ENCODE measurements at regions not wholly inside any gene's neighbourhood (a gene's known extent, or its start where the extent isn't known, plus 50 kb on each side); places are given as distances from the start of the nearest gene placed in this dataset.

DNA sequence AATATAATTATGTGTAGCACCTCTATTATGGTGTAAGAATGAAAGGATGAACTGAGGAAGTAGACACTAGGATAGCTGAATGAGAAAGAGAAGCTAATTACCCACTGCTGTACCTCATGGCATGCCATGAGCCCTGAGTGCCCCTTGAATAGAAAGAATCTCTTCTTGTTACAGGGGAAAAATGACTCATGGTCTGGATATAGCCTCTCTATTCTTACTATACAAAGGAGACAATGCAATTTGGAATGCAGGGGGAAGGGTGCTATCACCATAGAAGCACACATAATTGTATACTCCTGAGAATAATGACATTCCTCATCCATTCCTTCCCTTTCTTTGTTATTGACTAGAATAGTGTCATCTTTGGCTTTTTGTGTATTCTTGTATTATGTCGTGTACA, 385.2 kb downstream of the CDH7 start:
- Histone ChIP-seq H3K4me3 (ENCODE audit: low read depth, low read length) (no peak overlapping the region), H3K36me3 (ENCODE audit: control insufficient read depth, insufficient read depth, low read length) (no peaks in the 10 kb centered on the region), H3K27me3 (ENCODE audit: control insufficient read depth, insufficient read depth, low read length) (no peaks in the 10 kb centered on the region)
- no peak for FAIRE-seq
- TF ChIP-seq, protein P1, sequence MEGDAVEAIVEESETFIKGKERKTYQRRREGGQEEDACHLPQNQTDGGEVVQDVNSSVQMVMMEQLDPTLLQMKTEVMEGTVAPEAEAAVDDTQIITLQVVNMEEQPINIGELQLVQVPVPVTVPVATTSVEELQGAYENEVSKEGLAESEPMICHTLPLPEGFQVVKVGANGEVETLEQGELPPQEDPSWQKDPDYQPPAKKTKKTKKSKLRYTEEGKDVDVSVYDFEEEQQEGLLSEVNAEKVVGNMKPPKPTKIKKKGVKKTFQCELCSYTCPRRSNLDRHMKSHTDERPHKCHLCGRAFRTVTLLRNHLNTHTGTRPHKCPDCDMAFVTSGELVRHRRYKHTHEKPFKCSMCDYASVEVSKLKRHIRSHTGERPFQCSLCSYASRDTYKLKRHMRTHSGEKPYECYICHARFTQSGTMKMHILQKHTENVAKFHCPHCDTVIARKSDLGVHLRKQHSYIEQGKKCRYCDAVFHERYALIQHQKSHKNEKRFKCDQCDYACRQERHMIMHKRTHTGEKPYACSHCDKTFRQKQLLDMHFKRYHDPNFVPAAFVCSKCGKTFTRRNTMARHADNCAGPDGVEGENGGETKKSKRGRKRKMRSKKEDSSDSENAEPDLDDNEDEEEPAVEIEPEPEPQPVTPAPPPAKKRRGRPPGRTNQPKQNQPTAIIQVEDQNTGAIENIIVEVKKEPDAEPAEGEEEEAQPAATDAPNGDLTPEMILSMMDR (IDR thresholded peaks at IDR 0.05; ENCODE audit: insufficient read depth, low read length, severe bottlenecking), result no peak
- no peak for DNase-seq (ENCODE audit: low read depth)

DNA sequence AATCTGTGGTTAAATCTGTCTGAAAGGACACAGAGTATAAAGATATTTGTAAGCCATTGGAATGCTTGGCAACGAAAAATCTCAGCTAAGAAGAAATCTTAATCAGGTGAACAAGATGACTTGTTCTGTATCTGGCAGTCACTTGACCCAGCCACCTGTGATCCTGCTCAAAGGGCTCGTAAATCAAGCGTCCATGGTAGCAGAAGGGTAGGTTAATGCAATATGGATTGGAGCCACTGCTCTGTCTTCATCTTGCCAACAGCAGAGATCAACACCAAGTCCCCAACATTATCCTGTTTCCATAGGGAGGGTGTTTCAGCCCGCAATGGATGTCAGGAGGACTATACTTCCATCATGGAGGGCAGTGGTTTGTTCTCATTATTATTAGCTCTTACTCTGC, 378.4 kb downstream of the CDH7 start:
- Histone ChIP-seq H3K27me3 (ENCODE audit: control insufficient read depth, insufficient read depth, low read length) (no peaks in the 10 kb centered on the region), H3K36me3 (ENCODE audit: control insufficient read depth, insufficient read depth, low read length) (no peaks in the 10 kb centered on the region), H3K4me3 (ENCODE audit: low read depth, low read length) (no peak overlapping the region)
- DNase-seq (ENCODE audit: low read depth) (no peak), FAIRE-seq (no peak)
- TF ChIP-seq, protein P1 (IDR thresholded peaks at IDR 0.05; ENCODE audit: insufficient read depth, low read length, severe bottlenecking), result no peak

DNA sequence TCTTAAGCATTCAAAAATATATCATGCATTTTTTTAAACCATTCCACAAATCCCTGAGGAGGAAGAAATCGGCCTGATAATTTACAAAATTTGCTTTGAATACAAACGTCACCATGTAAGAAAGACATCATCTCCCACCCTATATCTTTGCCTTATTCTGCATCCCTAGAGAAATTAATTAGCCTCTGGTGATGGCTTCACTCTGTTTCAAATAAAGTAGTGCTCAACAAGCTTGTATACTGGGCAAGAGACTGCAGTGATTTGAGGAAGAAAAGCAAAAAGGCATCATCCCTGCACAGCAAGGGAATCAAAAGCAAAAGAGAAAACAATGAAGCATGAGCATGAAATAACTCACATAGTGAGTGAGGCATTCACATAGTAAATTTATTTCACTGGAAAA, 375.5 kb downstream of the CDH7 start:
- DNase-seq (ENCODE audit: low read depth), result no peak
- FAIRE-seq, result no peak
- TF ChIP-seq, protein P1 (IDR thresholded peaks at IDR 0.05; ENCODE audit: insufficient read depth, low read length, severe bottlenecking), result no peak
- Histone ChIP-seq H3K4me3 (ENCODE audit: low read depth, low read length) (no peak overlapping the region), H3K36me3 (ENCODE audit: control insufficient read depth, insufficient read depth, low read length) (no peaks in the 10 kb centered on the region), H3K27me3 (ENCODE audit: control insufficient read depth, insufficient read depth, low read length) (no peaks in the 10 kb centered on the region)

DNA sequence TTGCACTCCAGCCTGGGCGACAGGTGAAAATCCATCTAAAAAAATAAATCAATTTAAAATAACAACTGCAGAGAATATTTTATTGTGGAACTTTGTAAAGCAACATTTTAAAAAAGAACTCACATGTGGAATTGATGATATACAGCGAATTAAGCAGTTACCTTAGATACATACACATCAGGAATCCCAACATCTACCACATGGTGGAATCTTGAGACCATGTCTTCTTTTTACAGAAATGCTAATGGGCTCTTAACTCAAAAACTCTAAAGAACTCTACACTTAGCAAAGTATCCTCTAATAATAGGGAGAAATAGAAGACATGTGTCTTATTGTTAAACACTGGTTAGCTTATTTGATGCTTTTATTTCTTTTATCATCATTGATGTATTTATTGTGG, 373.6 kb downstream of the CDH7 start:
- FAIRE-seq (no peak), DNase-seq (ENCODE audit: low read depth) (peak; percentile 28)
- H3K27me3 ChIP-seq (ENCODE audit: control insufficient read depth, insufficient read depth, low read length), result no peaks in the 10 kb centered on the region
- no peaks in the 10 kb centered on the region for H3K36me3 ChIP-seq (ENCODE audit: control insufficient read depth, insufficient read depth, low read length)
- TF ChIP-seq, protein P1 (IDR thresholded peaks at IDR 0.05; ENCODE audit: insufficient read depth, low read length, severe bottlenecking), result peak; percentile 21
- H3K4me3 ChIP-seq (ENCODE audit: low read depth, low read length), result no peak overlapping the region

DNA sequence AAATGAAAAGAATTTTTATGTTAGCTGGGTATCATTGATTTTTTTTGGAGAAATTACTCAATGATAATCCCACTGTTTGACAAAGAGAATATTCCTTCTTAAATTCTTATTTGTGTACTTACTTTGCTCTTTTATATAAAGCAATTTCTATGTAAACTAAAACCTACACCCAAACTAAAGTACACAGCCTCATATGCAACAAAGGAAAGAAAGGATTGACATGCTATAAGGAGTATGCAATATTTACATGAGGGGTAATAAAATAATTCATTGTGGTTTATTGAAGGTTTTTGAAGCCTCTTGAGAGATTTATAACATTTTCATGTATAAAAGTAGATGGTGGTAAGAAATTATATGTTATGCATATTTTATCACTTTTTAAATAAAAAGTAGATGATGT, 368.5 kb downstream of the CDH7 start:
- no peak overlapping the region for H3K4me3 ChIP-seq (ENCODE audit: low read depth, low read length)
- H3K27me3 ChIP-seq (ENCODE audit: control insufficient read depth, insufficient read depth, low read length), result no peaks in the 10 kb centered on the region
- TF ChIP-seq, protein P1 (IDR thresholded peaks at IDR 0.05; ENCODE audit: insufficient read depth, low read length, severe bottlenecking), result no peak
- H3K36me3 ChIP-seq (ENCODE audit: control insufficient read depth, insufficient read depth, low read length), result no peaks in the 10 kb centered on the region
- DNase-seq (ENCODE audit: low read depth), result no peak
- FAIRE-seq, result no peak

DNA sequence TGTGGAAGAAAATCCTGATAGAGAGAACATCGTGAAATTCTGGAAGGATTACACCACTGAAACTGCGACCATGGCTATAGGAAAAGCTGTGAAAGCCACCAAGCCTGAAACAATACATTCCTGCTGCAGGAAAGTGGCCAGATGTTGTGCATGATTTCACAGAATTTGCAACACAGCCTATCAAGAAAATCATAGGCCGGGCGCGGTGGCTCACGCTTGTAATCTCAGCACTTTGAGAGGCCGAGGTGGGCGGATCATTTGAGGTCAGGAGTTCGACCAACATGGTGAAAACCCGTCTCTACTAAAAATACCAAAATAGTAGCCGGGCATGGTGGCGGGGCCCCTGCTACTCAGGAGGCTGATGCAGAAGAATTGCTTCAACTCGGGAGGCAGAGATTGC, 360.2 kb downstream of the CDH7 start:
- H3K4me3 ChIP-seq (ENCODE audit: low read depth, low read length), result no peak overlapping the region
- H3K36me3 ChIP-seq (ENCODE audit: control insufficient read depth, insufficient read depth, low read length), result no peaks in the 10 kb centered on the region
- no peak for FAIRE-seq
- no peak for DNase-seq (ENCODE audit: low read depth)
- H3K27me3 ChIP-seq (ENCODE audit: control insufficient read depth, insufficient read depth, low read length), result no peaks in the 10 kb centered on the region
- TF ChIP-seq, protein P1 (IDR thresholded peaks at IDR 0.05; ENCODE audit: insufficient read depth, low read length, severe bottlenecking), result no peak

All from bronchial epithelial cell (primary cell).